HEK293 (cell line): ENCODE measurements at regions not wholly inside any gene's neighbourhood (a gene's known extent, or its start where the extent isn't known, plus 50 kb on each side); places are given as distances from the start of the nearest gene placed in this dataset.

Source experiments
- CTCF ChIP-seq: fragments of 450-650 bp; formaldehyde crosslinking; IDR thresholded peaks from 2 replicates; pipeline ENCODE4 v1.5.1; 2016; ENCODE audit warnings: missing biosample characterization, missing genetic modification characterization
- HOXC10 ChIP-seq: sonication (generic); formaldehyde crosslinking; IDR thresholded peaks from 2 replicates; pipeline ENCODE4 v1.8.1; 2023; ENCODE audit warnings: mild to moderate bottlenecking, missing genetic modification reagents
- MYNN ChIP-seq: fragments of 450-650 bp; formaldehyde crosslinking; IDR thresholded peaks from 2 replicates; pipeline ENCODE4 v1.5.1; 2016; ENCODE audit warnings: missing biosample characterization, missing genetic modification characterization, borderline replicate concordance
- PRDM1 ChIP-seq: fragments of 450-650 bp; formaldehyde crosslinking; IDR thresholded peaks from 2 replicates; pipeline ENCODE4; 2016; ENCODE audit warnings: missing biosample characterization, missing genetic modification characterization
- TRIM28 ChIP-seq: IDR thresholded peaks from 2 replicates; pipeline ENCODE4 v1.6.1; 2011; ENCODE audit warnings: low read length, control low read depth, borderline replicate concordance
- YY1 ChIP-seq: fragments of 450-650 bp; formaldehyde crosslinking; IDR thresholded peaks from 2 replicates; pipeline ENCODE4 v1.5.1; 2018; ENCODE audit warnings: missing biosample characterization, missing genetic modification characterization

- TF ChIP-seq YY1 (tag by site-specific recombination) (no peak), CTCF (tag by site-specific recombination) (no peak), HOXC10 (no peak), PRDM1 (tag by site-specific recombination) (no peak), MYNN (tag by site-specific recombination) (no peak), TRIM28 (no peak)
These were observed 832.1 kb downstream of the TUSC7 start for GRCh38 chr3:117541721-117542120.
